ENCODE measurements at regions not wholly inside any gene's neighbourhood (a gene's known extent, or its start where the extent isn't known, plus 50 kb on each side); places are given as distances from the start of the nearest gene placed in this dataset.

- TF ChIP-seq CTCF (IDR thresholded peaks at IDR 0.05) (no peak), POLR2A (IDR thresholded peaks at IDR 0.05) (no peak)
These were observed 77.9 kb upstream of the CITED2 start for GRCh38 chr6:139452148-139452876.

Measured in Peyer's patch (tissue), 4 donors.